Transverse colon (tissue), 4 donors: ENCODE measurements at regions not wholly inside any gene's neighbourhood (a gene's known extent, or its start where the extent isn't known, plus 50 kb on each side); places are given as distances from the start of the nearest gene placed in this dataset.

Source experiments
- DNase-seq: peaks from one replicate; pipeline ENCODE4 v3.0.0-alpha.2; 2019
- H3K27ac ChIP-seq, 4 donors: fragments of 200-600 bp; sonication (generic); 2 replicates each; pipeline ENCODE4 v1.5.1; 2016 to 2018; ENCODE audit warnings: inconsistent platforms in 4 of 4
- H3K27me3 ChIP-seq: fragments of 200-600 bp; sonication (generic); 2 replicates; pipeline ENCODE4 v1.5.1; 2017; ENCODE audit warnings: inconsistent platforms
- H3K36me3 ChIP-seq, 4 donors: fragments of 200-600 bp; sonication (generic); 2 replicates each; pipeline ENCODE4 v1.5.1; 2017 to 2019; ENCODE audit warnings: inconsistent platforms in 4 of 4
- H3K4me1 ChIP-seq, 4 donors: fragments of 200-600 bp; sonication (generic); 2 replicates each; pipeline ENCODE4 v1.5.1; 2017 to 2020; ENCODE audit warnings: inconsistent platforms in 4 of 4
- H3K4me3 ChIP-seq, 4 donors: fragments of 200-600 bp; sonication (generic); 1 replicate in 1 of 4; 2 replicates in 3 of 4; pipeline versions ENCODE4 v1.5.1 to v1.6.1; 2017 to 2019; ENCODE audit warnings: inconsistent platforms in 4 of 4
- H3K9me3 ChIP-seq, 2 donors: fragments of 200-600 bp; sonication (generic); 2 replicates each; pipeline ENCODE4 v1.5.1; 2017 to 2019; ENCODE audit warnings: inconsistent platforms in 2 of 2
- CTCF ChIP-seq, 5 experiments: fragments of 200-600 bp in 3 of 5; fragments of 450-650 bp in 2 of 5; sonication (generic) in 3 of 5; IDR thresholded peaks; 1 replicate in 2 of 5; 2 replicates in 3 of 5; pipeline ENCODE4 v1.5.1; 2016 to 2017; ENCODE audit warnings: antibody characterized with exemption in 5 of 5, inconsistent platforms in 3 of 5, mild to moderate bottlenecking in 2 of 5, moderate library complexity in 1 of 5
- EP300 ChIP-seq: sonication (generic); formaldehyde crosslinking; IDR thresholded peaks from one replicate; pipeline ENCODE4 v1.6.1; 2017; ENCODE audit warnings: antibody characterized with exemption, low read depth
- POLR2A ChIP-seq: fragments of 450-650 bp; IDR thresholded peaks from one replicate; pipeline ENCODE4 v1.6.1; 2016; ENCODE audit warnings: antibody characterized with exemption, mild to moderate bottlenecking, moderate library complexity
- POLR2AphosphoS5 ChIP-seq, 3 donors: sonication (generic); formaldehyde crosslinking; IDR thresholded peaks; one replicate each; pipeline ENCODE4 v1.6.1; 2016; ENCODE audit warnings: antibody characterized with exemption in 3 of 3
- WGBS, 2 donors: methylation state at CpG; one replicate each; pipeline ENCODE4 v1.1.5; 2018; ENCODE audit warnings: low coverage in 1 of 2; 5-methylcytosine and 5-hydroxymethylcytosine counted together
- in situ Hi-C, 4 donors: fragments of 200-750 bp; cut with MboI; loops; one replicate each; pipeline versions ENCODE4 v1.15.0 to v1.15.1; 2017; ENCODE audit warnings: low sequenced_read_pairs in 3 of 4, low pct_ligation_motif_present in 1 of 4, low pct_unique_long_range_greater_than_20kb in 1 of 4
- intact Hi-C: fragments of 100-400 bp; cut with DNase I; formaldehyde crosslinking; loops from one replicate; pipeline ENCODE4 v1.15.1; 2023; ENCODE audit warnings: low total_unique reads

GRCh38 chr2:104501929-104502328 is 352.0 kb upstream of the POU3F3 start:
- Histone ChIP-seq H3K36me3 (no peaks in the 10 kb centered on the region), H3K27ac (no peak overlapping the region), H3K27me3 (no peaks in the 10 kb centered on the region), H3K4me1 (no peaks in the 10 kb centered on the region), H3K4me3 (no peak overlapping the region), H3K9me3 (no peaks in the 10 kb centered on the region)
- 82 to 84% methylated on average over 14 of the region's 14 CpGs for WGBS, 2 donors
- DNase-seq = no peak
- in situ Hi-C loops (no loop called here), intact Hi-C loops (no loop called here)
- TF ChIP-seq POLR2AphosphoS5 (IDR thresholded peaks at IDR 0.05) = no peak

DNA sequence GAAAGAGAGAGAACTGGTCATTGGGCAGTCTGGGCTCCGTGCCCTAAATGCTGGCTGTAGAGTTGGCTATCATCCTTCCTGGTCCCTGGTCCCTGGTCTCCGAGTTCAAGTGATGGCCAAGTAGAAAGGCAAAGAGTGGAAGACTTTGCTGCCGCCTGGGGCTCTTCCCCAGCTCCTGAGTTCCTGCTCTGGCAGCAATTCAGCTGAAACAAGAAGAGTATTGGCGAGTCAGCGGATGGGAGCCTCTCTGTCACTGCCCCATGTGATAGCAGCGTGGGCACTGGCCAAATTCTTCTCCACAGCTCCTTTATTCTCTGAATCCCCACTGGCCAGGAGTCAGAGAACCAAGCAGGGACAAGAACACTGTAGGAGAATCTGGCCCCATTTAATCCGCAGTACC is 351.0 kb upstream of the POU3F3 start:
- WGBS, 2 donors = 65% methylated on average over 7 of the region's 7 CpGs; no CpG with 5 or more reads in 1 of the 2 donors
- no peak for DNase-seq
- H3K4me3 ChIP-seq = no peak overlapping the region
- H3K4me1 ChIP-seq = no peaks in the 10 kb centered on the region
- H3K27me3 ChIP-seq = no peaks in the 10 kb centered on the region
- TF ChIP-seq POLR2AphosphoS5 (IDR thresholded peaks at IDR 0.05) (no peak), EP300 (no peak), CTCF (IDR thresholded peaks at IDR 0.05) (no peak), POLR2A (no peak)
- no peak overlapping the region for H3K27ac ChIP-seq
- H3K36me3 ChIP-seq = no peaks in the 10 kb centered on the region
- H3K9me3 ChIP-seq = no peaks in the 10 kb centered on the region
- intact Hi-C loops = no loop called here
- in situ Hi-C loops = no loop called here

- TF ChIP-seq CTCF (IDR thresholded peaks at IDR 0.05) (no peak), EP300 (no peak), POLR2A (no peak), POLR2AphosphoS5 (IDR thresholded peaks at IDR 0.05) (no peak)
- no peak for DNase-seq
- Histone ChIP-seq H3K36me3 (no peaks in the 10 kb centered on the region), H3K27ac (no peak overlapping the region), H3K4me1 (no peaks in the 10 kb centered on the region), H3K27me3 (no peaks in the 10 kb centered on the region), H3K9me3 (no peaks in the 10 kb centered on the region), H3K4me3 (no peak overlapping the region)
- intact Hi-C loops = no loop called here
- WGBS, 2 donors = 40 to 51% methylated on average over 8 of the region's 8 CpGs
- in situ Hi-C loops = no loop called here
Measured at GRCh38 chr2:104504331-104505073, 349.4 kb upstream of the POU3F3 start.

DNA sequence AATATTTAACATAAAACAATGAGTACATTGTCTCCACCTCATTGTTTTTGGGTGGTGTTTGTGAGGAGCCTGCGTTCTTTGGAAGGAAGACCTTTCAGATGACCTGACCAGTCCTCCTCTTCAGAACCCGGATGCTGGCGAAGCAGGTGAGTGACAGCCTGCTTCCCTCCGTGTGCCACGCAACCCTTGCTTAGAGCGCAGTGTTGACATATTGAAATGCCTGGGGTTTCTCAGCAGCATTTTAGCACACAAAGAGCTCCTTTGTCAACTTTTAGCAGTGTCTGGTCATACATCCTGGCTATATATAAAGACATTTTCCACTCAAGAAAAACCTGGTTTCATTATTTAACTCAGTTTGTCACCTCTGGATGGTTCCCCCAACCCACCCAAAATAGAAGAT is 335.7 kb upstream of the POU3F3 start:
- H3K36me3 ChIP-seq = no peaks in the 10 kb centered on the region
- DNase-seq = no peak
- no peak overlapping the region for H3K4me3 ChIP-seq
- in situ Hi-C loops = no loop called here
- H3K27me3 ChIP-seq = no peaks in the 10 kb centered on the region
- intact Hi-C loops = no loop called here
- WGBS, 2 donors = 82% methylated on average over 3 to 6 of the region's 6 CpGs
- no peak overlapping the region for H3K27ac ChIP-seq
- H3K9me3 ChIP-seq = no peaks in the 10 kb centered on the region
- no peaks in the 10 kb centered on the region for H3K4me1 ChIP-seq
- TF ChIP-seq CTCF (IDR thresholded peaks at IDR 0.05) (no peak), EP300 (no peak), POLR2AphosphoS5 (IDR thresholded peaks at IDR 0.05) (no peak), POLR2A (no peak)

- no peaks in the 10 kb centered on the region for H3K27me3 ChIP-seq
- in situ Hi-C loops = no loop called here
- H3K4me3 ChIP-seq = no peak overlapping the region
- H3K9me3 ChIP-seq = no peaks in the 10 kb centered on the region
- no peak for DNase-seq
- TF ChIP-seq EP300 (no peak), POLR2A (no peak), CTCF (IDR thresholded peaks at IDR 0.05) (no peak), POLR2AphosphoS5 (IDR thresholded peaks at IDR 0.05) (no peak)
- no peaks in the 10 kb centered on the region for H3K36me3 ChIP-seq
- H3K4me1 ChIP-seq = no peaks in the 10 kb centered on the region
- intact Hi-C loops = no loop called here
- no peak overlapping the region for H3K27ac ChIP-seq
- WGBS, 2 donors = 47 to 52% methylated on average over 5 of the region's 5 CpGs
Measured at GRCh38 chr2:104521247-104521646, 332.7 kb upstream of the POU3F3 start.
